ENCODE measurements at regions not wholly inside any gene's neighbourhood (a gene's known extent, or its start where the extent isn't known, plus 50 kb on each side); places are given as distances from the start of the nearest gene placed in this dataset.
"Not testable (repeated sequence)": the region's sequence is repeated elsewhere in the genome, so short reads cannot be mapped to it uniquely, and the experiment has no call there.

GRCh38 chr10:117830205-117830604, 216.5 kb downstream of the RAB11FIP2 start:
- no peak overlapping the region; the same call in 1 of the 2 replicates for H3K4me3 Mint-ChIP-seq
- H3K4me1 Mint-ChIP-seq (ENCODE audit: low read depth), result no peaks in the 10 kb centered on the region
- no peaks in the 10 kb centered on the region for H3K27me3 Mint-ChIP-seq (ENCODE audit: insufficient read depth)
- TF ChIP-seq, protein P1, sequence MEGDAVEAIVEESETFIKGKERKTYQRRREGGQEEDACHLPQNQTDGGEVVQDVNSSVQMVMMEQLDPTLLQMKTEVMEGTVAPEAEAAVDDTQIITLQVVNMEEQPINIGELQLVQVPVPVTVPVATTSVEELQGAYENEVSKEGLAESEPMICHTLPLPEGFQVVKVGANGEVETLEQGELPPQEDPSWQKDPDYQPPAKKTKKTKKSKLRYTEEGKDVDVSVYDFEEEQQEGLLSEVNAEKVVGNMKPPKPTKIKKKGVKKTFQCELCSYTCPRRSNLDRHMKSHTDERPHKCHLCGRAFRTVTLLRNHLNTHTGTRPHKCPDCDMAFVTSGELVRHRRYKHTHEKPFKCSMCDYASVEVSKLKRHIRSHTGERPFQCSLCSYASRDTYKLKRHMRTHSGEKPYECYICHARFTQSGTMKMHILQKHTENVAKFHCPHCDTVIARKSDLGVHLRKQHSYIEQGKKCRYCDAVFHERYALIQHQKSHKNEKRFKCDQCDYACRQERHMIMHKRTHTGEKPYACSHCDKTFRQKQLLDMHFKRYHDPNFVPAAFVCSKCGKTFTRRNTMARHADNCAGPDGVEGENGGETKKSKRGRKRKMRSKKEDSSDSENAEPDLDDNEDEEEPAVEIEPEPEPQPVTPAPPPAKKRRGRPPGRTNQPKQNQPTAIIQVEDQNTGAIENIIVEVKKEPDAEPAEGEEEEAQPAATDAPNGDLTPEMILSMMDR (IDR thresholded peaks at IDR 0.05), result no peak
- H3K9me3 Mint-ChIP-seq, result peaks cover 5% of the 10 kb centered on the region
- no peak for DNase-seq
- H3K36me3 Mint-ChIP-seq (ENCODE audit: low read depth), result no peaks in the 10 kb centered on the region
- no peak overlapping the region for H3K27ac Mint-ChIP-seq

GRCh38 chr10:117830787-117831212, 215.9 kb downstream of the RAB11FIP2 start:
- TF ChIP-seq, protein P1 (IDR thresholded peaks at IDR 0.05), result no peak
- H3K4me3 Mint-ChIP-seq, result peak overlapping the region; percentile 10; the same call in 1 of the 2 replicates
- no peaks in the 10 kb centered on the region for H3K27me3 Mint-ChIP-seq (ENCODE audit: insufficient read depth)
- DNase-seq, result no peak
- no peak overlapping the region for H3K27ac Mint-ChIP-seq
- peaks cover 5% of the 10 kb centered on the region for H3K9me3 Mint-ChIP-seq
- no peaks in the 10 kb centered on the region for H3K4me1 Mint-ChIP-seq (ENCODE audit: low read depth)
- H3K36me3 Mint-ChIP-seq (ENCODE audit: low read depth), result no peaks in the 10 kb centered on the region

- not testable (repeated sequence) for H3K27me3 Mint-ChIP-seq (ENCODE audit: insufficient read depth); DNase-seq; H3K27ac Mint-ChIP-seq; H3K4me3 Mint-ChIP-seq; H3K4me1 Mint-ChIP-seq (ENCODE audit: low read depth); H3K36me3 Mint-ChIP-seq (ENCODE audit: low read depth)
- H3K9me3 Mint-ChIP-seq, result peaks cover 39% of the 10 kb centered on the region
These were observed 207.9 kb downstream of the RAB11FIP2 start for GRCh38 chr10:117838500-117839498.

DNA sequence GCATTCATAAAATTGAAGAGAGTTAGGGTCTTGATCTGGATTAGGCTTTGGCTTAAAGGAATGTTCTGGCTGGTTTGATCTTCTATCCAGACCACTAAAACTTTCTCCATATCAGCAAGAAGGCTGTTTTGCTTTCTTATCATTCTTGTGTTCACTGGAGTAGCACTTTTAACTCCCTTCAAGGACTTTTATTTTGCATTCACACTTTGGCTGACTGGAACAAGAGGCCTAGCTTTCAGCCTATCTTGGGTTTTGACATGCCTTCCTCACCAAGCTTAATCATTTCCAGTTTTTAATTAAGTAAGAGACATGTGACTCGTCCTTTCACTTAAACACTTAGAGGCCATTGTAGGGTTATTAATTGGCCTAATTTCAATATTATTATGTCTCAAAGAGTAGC, 190.3 kb downstream of the RAB11FIP2 start:
- not testable (repeated sequence) for H3K27ac Mint-ChIP-seq; H3K36me3 Mint-ChIP-seq (ENCODE audit: low read depth); H3K27me3 Mint-ChIP-seq (ENCODE audit: insufficient read depth); H3K4me1 Mint-ChIP-seq (ENCODE audit: low read depth); DNase-seq; H3K4me3 Mint-ChIP-seq
- H3K9me3 Mint-ChIP-seq, result peaks cover 50% of the 10 kb centered on the region

GRCh38 chr10:117860135-117860534, 186.6 kb downstream of the RAB11FIP2 start:
- Mint-ChIP-seq H3K9me3 (peaks cover 44% of the 10 kb centered on the region), H3K36me3 (ENCODE audit: low read depth) (no peaks in the 10 kb centered on the region; the same call in 1 of the 2 replicates), H3K27ac (no peak overlapping the region), H3K4me1 (ENCODE audit: low read depth) (no peaks in the 10 kb centered on the region), H3K4me3 (no peak overlapping the region), H3K27me3 (ENCODE audit: insufficient read depth) (no peaks in the 10 kb centered on the region)
- TF ChIP-seq, protein P1 (IDR thresholded peaks at IDR 0.05), result no peak
- no peak for DNase-seq

- no peaks in the 10 kb centered on the region for H3K4me1 Mint-ChIP-seq (ENCODE audit: low read depth)
- no peaks in the 10 kb centered on the region; the same call in 1 of the 2 replicates for H3K36me3 Mint-ChIP-seq (ENCODE audit: low read depth)
- H3K27ac Mint-ChIP-seq, result no peak overlapping the region
- TF ChIP-seq, protein P1 (IDR thresholded peaks at IDR 0.05), result peak; percentile 57; the same call in 1 of the 2 replicates
- peaks cover 42% of the 10 kb centered on the region for H3K9me3 Mint-ChIP-seq
- H3K27me3 Mint-ChIP-seq (ENCODE audit: insufficient read depth), result no peaks in the 10 kb centered on the region
- no peak for DNase-seq
- H3K4me3 Mint-ChIP-seq, result no peak overlapping the region
These were observed 185.9 kb downstream of the RAB11FIP2 start for GRCh38 chr10:117860823-117861222.

Measured in HFFc6 (cell line).